ENCODE measurements at regions not wholly inside any gene's neighbourhood (a gene's known extent, or its start where the extent isn't known, plus 50 kb on each side); places are given as distances from the start of the nearest gene placed in this dataset.

DNA sequence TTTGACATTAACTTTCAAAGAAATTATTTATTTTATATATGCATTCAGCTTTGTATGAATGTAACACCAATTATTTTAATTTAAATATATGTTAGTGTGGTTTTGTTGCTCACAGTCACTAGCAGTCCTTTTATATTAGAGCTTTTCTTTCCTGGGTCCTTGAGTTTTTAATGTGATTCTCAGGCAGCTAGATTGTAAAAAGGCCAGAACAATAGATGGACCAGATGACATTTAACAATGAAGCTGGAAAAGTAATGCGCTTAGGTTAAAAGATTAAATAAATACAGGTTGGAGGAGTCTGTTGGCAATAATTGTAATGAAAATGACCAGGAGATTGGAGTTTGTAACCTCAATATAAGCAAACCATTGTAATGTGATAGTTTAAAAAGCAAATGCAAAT lies 171.1 kb downstream of the FTCDNL1 start:
- no peak for TF ChIP-seq CTCF (IDR thresholded peaks at IDR 0.05; ENCODE audit: borderline replicate concordance, insufficient read depth, low read depth, low read length)
- no peak overlapping the region for H3K4me3 ChIP-seq (ENCODE audit: low read depth, low read length)

GRCh38 chr2:199677881-199678280 lies 173.1 kb downstream of the FTCDNL1 start:
- no peak overlapping the region for H3K4me3 ChIP-seq (ENCODE audit: low read depth, low read length)
- no peak for TF ChIP-seq CTCF (IDR thresholded peaks at IDR 0.05; ENCODE audit: borderline replicate concordance, insufficient read depth, low read depth, low read length)

DNA sequence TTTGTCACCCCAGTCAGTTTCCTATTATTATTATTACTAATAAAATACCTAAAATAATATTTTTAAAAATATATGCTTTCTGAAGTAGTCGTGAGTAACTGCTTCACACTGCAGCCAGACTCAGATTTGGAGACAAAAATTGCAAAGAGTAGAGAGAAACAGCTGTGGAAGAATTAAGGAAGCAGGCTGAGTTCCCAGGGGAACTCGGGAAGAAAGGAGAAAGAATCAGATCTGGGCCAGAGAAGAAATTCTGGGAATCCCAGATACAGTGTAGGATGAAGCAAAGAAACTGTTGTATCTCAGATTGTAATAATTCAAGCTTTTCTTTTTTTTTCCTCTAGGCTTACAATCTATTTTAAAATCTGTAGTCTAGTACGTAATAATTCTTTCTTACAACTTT lies 182.3 kb downstream of the FTCDNL1 start:
- H3K4me3 ChIP-seq (ENCODE audit: low read depth, low read length): no peak overlapping the region
- TF ChIP-seq CTCF (IDR thresholded peaks at IDR 0.05; ENCODE audit: borderline replicate concordance, insufficient read depth, low read depth, low read length): no peak

GRCh38 chr2:199663157-199663556 lies 187.8 kb downstream of the FTCDNL1 start:
- no peak overlapping the region for H3K4me3 ChIP-seq (ENCODE audit: low read depth, low read length)
- TF ChIP-seq CTCF (IDR thresholded peaks at IDR 0.05; ENCODE audit: borderline replicate concordance, insufficient read depth, low read depth, low read length): no peak

DNA sequence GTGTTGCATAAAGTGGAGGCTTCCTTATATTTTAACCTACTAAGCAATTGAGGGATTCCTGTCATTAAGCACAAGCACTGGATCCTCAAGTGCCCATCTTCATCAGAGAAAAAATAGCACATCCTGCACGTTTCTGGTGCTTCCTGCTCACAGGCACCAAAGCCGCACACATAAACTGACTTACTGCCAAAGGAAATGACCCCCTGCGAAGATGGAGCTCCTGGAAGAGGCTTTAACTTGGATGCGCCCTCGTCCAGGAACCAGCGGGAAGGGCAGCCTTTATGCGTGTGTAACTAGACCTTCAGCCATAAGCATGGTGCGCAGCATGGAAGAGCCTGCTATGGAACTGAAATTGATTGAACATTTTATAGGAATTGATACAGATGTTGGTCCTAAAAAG lies 188.7 kb downstream of the FTCDNL1 start:
- no peak overlapping the region for H3K4me3 ChIP-seq (ENCODE audit: low read depth, low read length)
- no peak for TF ChIP-seq CTCF (IDR thresholded peaks at IDR 0.05; ENCODE audit: borderline replicate concordance, insufficient read depth, low read depth, low read length)

- TF ChIP-seq CTCF (IDR thresholded peaks at IDR 0.05; ENCODE audit: borderline replicate concordance, insufficient read depth, low read depth, low read length): no peak
Observed at GRCh38 chr2:199660167-199660566, 190.8 kb downstream of the FTCDNL1 start.

DNA sequence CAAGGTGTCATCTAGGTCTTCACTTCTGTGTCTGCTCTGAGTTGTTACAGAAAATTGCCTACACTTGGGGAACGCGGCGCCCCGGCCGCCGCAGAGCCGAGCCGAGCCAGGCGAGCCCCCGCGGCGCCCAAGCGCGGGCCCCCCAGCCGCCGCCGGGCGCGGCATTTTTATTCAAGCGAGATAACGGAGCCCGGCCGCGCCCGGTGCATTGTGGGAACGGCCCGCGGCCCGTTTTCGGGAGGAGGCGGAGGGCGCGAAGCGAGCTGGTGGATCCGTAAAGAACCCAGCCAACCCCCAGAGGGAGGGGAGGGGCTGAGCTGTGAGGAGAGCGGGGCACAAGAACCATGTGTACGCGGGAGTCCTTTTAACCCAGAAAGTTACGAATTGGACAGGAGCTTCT lies 191.8 kb downstream of the FTCDNL1 start:
- no peak for TF ChIP-seq CTCF (IDR thresholded peaks at IDR 0.05; ENCODE audit: borderline replicate concordance, insufficient read depth, low read depth, low read length)
- H3K4me3 ChIP-seq (ENCODE audit: low read depth, low read length): no peak overlapping the region

More at GRCh38 chr2:199660167-199660566, 190.8 kb downstream of the FTCDNL1 start:
- H3K4me3 ChIP-seq (ENCODE audit: low read depth, low read length): no peak overlapping the region
